Lower leg skin (tissue), 3 donors: ENCODE measurements at regions not wholly inside any gene's neighbourhood (a gene's known extent, or its start where the extent isn't known, plus 50 kb on each side); places are given as distances from the start of the nearest gene placed in this dataset.

Experiments
- POLR2A ChIP-seq, 2 donors: fragments of 450-650 bp; IDR thresholded peaks; one replicate each; pipeline ENCODE4 v1.6.1; 2016 to 2017; ENCODE audit warnings: antibody characterized with exemption in 2 of 2, mild to moderate bottlenecking in 1 of 2, moderate library complexity in 1 of 2
- TF ChIP-seq, protein P1 (sequence below), 3 donors: fragments of 450-650 bp; IDR thresholded peaks; one replicate each; pipeline ENCODE4 v1.5.1; 2016; ENCODE audit warnings: antibody characterized with exemption in 3 of 3, mild to moderate bottlenecking in 3 of 3, moderate library complexity in 2 of 3

DNA sequence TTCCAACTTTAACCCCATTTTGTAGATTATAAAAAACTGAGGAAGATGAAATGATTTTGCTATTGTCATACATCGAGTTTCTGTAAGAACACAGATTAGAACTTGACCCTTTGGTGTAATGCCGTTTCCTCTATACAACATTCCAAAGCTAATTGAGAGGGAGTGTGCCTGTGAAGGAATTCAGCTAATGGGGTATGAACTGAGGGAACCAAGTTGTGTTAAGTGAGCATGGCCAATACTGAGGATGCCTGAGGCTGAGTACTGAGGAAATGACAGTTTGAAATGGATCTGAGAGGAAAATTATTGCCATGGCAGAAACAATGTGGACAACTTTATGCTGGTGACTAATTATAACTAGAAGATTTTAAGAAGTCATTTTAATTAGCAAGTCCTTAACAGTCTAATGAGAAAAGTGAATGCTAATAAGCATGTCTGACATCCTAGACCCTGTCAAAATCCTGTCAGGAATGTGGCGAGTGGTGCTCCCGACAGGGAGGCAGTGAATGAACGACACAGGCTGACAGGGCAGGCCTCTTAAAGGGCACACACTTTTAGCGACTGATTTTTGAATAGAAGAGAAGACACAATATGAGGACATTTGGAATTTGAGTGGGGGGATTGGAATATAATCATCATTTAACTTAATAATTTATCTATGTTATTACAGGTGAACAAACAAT, 262.5 kb downstream of the HLX start:
- TF ChIP-seq, protein P1, sequence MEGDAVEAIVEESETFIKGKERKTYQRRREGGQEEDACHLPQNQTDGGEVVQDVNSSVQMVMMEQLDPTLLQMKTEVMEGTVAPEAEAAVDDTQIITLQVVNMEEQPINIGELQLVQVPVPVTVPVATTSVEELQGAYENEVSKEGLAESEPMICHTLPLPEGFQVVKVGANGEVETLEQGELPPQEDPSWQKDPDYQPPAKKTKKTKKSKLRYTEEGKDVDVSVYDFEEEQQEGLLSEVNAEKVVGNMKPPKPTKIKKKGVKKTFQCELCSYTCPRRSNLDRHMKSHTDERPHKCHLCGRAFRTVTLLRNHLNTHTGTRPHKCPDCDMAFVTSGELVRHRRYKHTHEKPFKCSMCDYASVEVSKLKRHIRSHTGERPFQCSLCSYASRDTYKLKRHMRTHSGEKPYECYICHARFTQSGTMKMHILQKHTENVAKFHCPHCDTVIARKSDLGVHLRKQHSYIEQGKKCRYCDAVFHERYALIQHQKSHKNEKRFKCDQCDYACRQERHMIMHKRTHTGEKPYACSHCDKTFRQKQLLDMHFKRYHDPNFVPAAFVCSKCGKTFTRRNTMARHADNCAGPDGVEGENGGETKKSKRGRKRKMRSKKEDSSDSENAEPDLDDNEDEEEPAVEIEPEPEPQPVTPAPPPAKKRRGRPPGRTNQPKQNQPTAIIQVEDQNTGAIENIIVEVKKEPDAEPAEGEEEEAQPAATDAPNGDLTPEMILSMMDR (IDR thresholded peaks at IDR 0.05) = no peak
- no peak for TF ChIP-seq POLR2A (IDR thresholded peaks at IDR 0.05)
